ENCODE measurements at regions not wholly inside any gene's neighbourhood (a gene's known extent, or its start where the extent isn't known, plus 50 kb on each side); places are given as distances from the start of the nearest gene placed in this dataset.

DNA sequence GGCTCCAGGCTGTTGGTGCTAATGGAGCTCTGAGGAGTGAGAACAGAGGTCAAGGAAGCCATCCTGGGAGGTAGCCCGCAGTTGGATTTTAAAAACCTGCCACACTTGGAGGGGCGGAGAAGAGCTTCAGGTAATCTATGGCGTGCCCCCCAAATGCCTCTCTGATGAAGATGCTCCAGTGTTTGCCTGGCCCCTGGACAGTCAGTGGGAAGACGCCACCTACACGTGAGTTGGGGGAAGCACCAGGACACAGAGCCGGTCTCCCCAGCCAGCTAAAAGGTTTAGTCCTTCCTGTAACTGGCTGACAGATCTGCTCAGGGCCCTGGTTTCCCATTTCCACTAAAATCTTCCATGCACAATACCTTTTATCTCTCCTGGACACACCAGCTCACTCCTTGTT is 225.0 kb downstream of the TTC32 start:
- TF ChIP-seq ZFX (IDR thresholded peaks at IDR 0.05), result no peak
- TF ChIP-seq CTCF (conservative IDR thresholded peaks at IDR 0.05), result no peak

GRCh38 chr2:19675856-19676460 is 225.8 kb downstream of the TTC32 start:
- H3K27ac ChIP-seq, result no peak overlapping the region
- no peak for TF ChIP-seq CTCF (conservative IDR thresholded peaks at IDR 0.05)
- TF ChIP-seq ZFX (IDR thresholded peaks at IDR 0.05), result no peak

More for the DNA sequence above, 225.0 kb downstream of the TTC32 start:
- H3K27ac ChIP-seq, result no peak overlapping the region

DNA sequence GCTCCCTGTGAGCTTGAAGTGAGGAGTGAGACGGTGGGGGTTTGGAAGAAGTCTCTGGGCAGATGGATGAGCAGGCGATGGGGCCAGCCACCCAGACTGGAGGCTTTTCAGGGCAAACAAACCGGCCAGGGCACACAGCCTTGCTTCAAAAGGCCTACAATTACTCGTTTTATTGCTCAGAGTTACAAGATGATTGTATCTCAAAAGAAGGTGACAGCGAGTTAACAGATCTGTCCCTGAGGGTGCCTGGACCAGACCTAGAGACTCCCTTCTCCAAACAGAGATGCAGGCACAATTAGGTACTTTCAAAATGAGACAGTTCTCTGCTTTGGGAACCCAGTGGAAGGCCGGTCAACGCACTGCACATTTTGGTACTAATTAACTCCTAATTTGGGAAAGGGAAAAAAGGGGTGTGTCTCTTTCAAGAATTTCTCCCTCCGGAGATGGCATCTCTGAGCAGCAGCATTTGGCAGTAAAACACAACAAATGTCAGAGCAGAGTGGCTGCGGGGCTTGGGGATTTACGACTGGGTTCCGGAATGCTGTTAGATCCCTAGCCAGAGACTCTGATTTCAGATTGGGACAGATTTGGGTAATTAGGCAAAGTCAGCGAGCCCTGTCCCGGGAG is 226.7 kb downstream of the TTC32 start:
- H3K27ac ChIP-seq, result no peak overlapping the region
- TF ChIP-seq CTCF (conservative IDR thresholded peaks at IDR 0.05) (no peak), ZFX (IDR thresholded peaks at IDR 0.05) (no peak)

- TF ChIP-seq ZFX (IDR thresholded peaks at IDR 0.05) (no peak), CTCF (conservative IDR thresholded peaks at IDR 0.05) (no peak)
- H3K27ac ChIP-seq, result no peak overlapping the region
These were observed 227.5 kb downstream of the TTC32 start for GRCh38 chr2:19674051-19675002.

GRCh38 chr2:19673213-19673791 is 228.5 kb downstream of the TTC32 start:
- TF ChIP-seq CTCF (conservative IDR thresholded peaks at IDR 0.05) (no peak), ZFX (IDR thresholded peaks at IDR 0.05) (no peak)
- no peak overlapping the region for H3K27ac ChIP-seq

GRCh38 chr2:19671916-19672315 is 229.9 kb downstream of the TTC32 start:
- TF ChIP-seq ZFX (IDR thresholded peaks at IDR 0.05) (no peak), CTCF (conservative IDR thresholded peaks at IDR 0.05) (no peak)
- H3K27ac ChIP-seq, result no peak overlapping the region

Measured in C4-2B (cell line).